ENCODE measurements at regions not wholly inside any gene's neighbourhood (a gene's known extent, or its start where the extent isn't known, plus 50 kb on each side); places are given as distances from the start of the nearest gene placed in this dataset.
"Not testable (repeated sequence)": the region's sequence is repeated elsewhere in the genome, so short reads cannot be mapped to it uniquely, and the experiment has no call there.

DNA sequence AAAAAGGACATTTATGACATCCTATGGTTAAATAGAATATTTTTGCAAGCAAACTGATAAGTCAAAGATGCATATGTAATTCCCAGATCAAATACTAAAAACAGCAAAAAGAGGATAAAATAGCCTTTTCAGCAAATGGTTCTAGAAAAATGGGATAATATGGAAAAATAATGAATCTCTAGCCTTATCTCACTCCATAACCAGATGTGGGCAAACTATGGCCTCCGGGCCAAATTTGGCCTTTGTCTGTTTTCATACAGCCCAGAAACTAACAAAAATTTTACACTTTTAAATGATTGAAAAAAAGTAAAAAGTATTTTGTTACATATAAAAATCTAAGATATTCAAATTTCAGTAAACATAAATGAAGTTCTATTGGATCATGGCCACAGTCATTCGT lies 215.4 kb upstream of the PRSS1 start:
- Mint-ChIP-seq H3K4me1 (peaks cover 20% of the 10 kb centered on the region), H3K4me3 (no peak overlapping the region), H3K9me3 (no peaks in the 10 kb centered on the region), H3K36me3 (ENCODE audit: low read depth) (no peaks in the 10 kb centered on the region), H3K27ac (no peak overlapping the region), H3K27me3 (peaks cover 5% of the 10 kb centered on the region)
- CTCF ChIA-PET: interaction anchor here (0.9 to 3.6 kb wide), 8 partner anchors 8 to 468 kb away, joined by 3 to 23 read pairs (median 5); no protein-coding TSS in a partner anchor
- POLR2A ChIA-PET: interaction anchor here (0.9 to 3.0 kb wide), 4 partner anchors 74 to 277 kb away, joined by 3 to 25 read pairs (median 4); no protein-coding TSS in a partner anchor
- DNase-seq: no peak

DNA sequence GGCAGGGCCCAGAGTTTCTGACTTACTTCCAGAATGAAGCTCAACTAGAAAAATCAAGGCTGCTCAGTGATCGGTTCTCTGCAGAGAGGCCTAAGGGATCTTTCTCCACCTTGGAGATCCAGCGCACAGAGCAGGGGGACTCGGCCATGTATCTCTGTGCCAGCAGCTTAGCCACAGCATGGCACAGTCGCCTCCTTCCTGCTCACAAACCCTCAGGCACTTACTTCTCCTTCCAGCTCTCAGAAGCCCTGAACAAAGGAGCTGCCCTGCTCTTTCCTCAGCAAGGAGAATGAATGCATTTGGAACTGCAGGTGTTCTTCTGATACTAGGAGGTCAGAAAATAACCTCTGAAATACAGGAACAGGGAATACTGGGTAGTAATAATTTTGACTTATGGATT lies 219.7 kb upstream of the PRSS1 start:
- POLR2A ChIA-PET: interaction anchor here (0.9 to 1.6 kb wide), 4 partner anchors 259 to 278 kb away, joined by 3 to 8 read pairs (median 4); no protein-coding TSS in a partner anchor
- peaks cover 15% of the 10 kb centered on the region for H3K27me3 Mint-ChIP-seq
- no peaks in the 10 kb centered on the region for H3K36me3 Mint-ChIP-seq (ENCODE audit: low read depth)
- peaks cover 3% of the 10 kb centered on the region for H3K4me1 Mint-ChIP-seq
- H3K9me3 Mint-ChIP-seq: no peaks in the 10 kb centered on the region
- CTCF ChIA-PET: interaction anchor here (0.8 to 1.8 kb wide), 3 partner anchors 14 to 34 kb away, joined by 3 to 5 read pairs (median 4); no protein-coding TSS in a partner anchor
- H3K4me3 Mint-ChIP-seq: no peak overlapping the region
- H3K27ac Mint-ChIP-seq: no peak overlapping the region
- DNase-seq: no peak

DNA sequence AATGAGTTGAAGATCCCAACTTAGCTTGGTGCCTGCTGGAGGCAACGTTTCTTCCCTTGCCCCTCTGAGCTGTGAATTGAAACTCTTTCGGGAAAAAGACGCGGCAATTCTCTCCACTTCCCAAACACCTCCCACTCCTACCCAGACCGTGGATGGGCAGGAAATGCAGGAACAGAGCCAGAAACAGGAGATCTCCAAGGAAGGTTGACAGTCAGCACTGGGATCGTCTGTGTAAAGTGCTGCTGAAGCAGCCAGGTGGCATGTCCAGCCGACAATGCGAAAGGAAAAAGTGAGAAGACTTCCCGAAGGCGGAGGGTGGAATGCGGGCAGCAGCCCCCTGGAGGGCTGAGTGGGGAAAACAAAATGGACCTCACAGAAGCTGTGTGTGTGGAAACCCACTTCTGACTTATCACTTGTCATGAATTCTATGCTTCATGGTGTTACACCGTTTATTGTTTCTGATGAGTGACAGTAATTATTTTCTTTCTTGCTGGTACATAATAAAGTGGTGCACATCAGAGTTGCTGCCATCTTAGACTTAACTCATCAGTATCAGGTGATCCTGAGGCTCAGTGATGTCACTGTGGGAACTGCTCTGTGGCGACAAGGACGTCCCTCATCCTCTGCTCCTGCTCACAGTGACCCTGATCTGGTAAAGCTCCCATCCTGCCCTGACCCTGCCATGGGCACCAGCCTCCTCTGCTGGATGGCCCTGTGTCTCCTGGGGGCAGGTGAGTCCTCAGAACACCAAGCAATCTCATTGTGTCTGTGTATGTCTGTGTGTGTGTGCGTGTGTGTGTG lies 220.5 kb upstream of the PRSS1 start:
- Mint-ChIP-seq H3K4me1 (peaks cover 3% of the 10 kb centered on the region), H3K4me3 (peak overlapping the region; percentile 32), H3K36me3 (ENCODE audit: low read depth) (no peaks in the 10 kb centered on the region), H3K27ac (no peak overlapping the region), H3K27me3 (peaks cover 15% of the 10 kb centered on the region), H3K9me3 (no peaks in the 10 kb centered on the region)
- ChIA-PET POLR2A (interaction anchor here (0.9 to 1.6 kb wide), 4 partner anchors 260 to 279 kb away, joined by 3 to 8 read pairs (median 4); no protein-coding TSS in a partner anchor), CTCF (interaction anchor here (0.5 to 1.8 kb wide), 4 partner anchors 13 to 852 kb away, joined by 3 to 5 read pairs (median 4); no protein-coding TSS in a partner anchor)
- DNase-seq: no peak

DNA sequence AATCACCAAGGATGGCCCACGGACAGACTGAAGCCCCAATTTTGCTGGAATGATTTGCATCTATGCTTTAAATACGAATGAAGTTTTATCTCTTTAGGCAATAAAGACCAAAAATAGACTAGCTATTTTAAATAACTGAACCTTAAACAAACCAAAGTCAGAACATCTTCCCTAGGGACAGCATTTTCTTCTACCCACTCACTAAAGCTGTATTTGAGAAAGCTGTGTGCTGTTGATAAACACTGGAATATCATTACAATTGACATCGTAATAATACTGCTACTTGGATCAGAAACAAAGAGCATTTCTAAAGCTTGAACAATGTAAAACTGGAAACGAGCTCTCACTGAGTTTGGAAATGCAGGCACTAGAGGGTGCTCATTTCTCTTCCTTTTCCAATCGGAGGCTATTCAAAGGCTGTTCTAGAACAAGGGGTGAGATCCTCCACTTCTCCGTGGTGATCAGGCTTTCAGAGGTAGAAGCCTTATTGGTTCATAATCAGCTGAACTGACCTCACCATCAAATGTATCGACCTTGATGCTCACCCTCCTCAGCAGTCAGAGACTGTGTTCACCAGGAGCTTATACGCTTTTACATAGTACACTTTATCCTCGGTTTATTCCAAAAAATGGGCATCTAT lies 225.3 kb upstream of the PRSS1 start:
- Mint-ChIP-seq H3K36me3 (ENCODE audit: low read depth) (no peaks in the 10 kb centered on the region), H3K9me3 (no peaks in the 10 kb centered on the region), H3K4me3 (no peak overlapping the region), H3K27me3 (peaks cover 10% of the 10 kb centered on the region), H3K27ac (no peak overlapping the region), H3K4me1 (peaks cover 13% of the 10 kb centered on the region)
- DNase-seq: no peak
- ChIA-PET CTCF (interaction anchor here (1.2 to 2.2 kb wide), 8 partner anchors 8 to 479 kb away, joined by 3 to 8 read pairs (median 5); no protein-coding TSS in a partner anchor), POLR2A (interaction anchor here (1.2 kb wide), 1 partner anchor 11 kb away, joined by 3 read pairs; no protein-coding TSS in a partner anchor)

DNA sequence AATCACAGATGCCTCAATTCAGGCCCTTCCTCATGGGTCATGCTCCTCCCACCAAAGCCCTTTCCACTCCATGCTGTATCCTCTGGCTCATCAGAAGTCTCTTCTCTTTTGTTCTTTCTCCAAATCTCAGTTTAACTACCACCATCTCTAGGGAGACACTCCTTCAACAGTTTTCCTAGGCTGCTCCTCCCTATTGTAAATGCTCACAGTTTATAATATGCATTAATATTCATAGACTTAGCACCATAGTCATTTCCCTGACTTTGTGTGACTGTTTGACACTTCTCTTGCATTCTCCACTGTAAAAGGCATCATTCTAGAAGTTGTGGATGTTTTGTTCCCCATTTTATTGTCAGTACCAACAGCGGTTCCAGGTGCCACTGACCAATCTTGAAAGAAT lies 226.5 kb upstream of the PRSS1 start:
- ChIA-PET CTCF (interaction anchor here (0.8 to 1.8 kb wide), 4 partner anchors 25 to 65 kb away, joined by 3 to 5 read pairs (median 4); no protein-coding TSS in a partner anchor), POLR2A (no interaction called here)
- no peaks in the 10 kb centered on the region for H3K9me3 Mint-ChIP-seq
- no peak for DNase-seq
- no peak overlapping the region for H3K27ac Mint-ChIP-seq
- no peaks in the 10 kb centered on the region for H3K36me3 Mint-ChIP-seq (ENCODE audit: low read depth)
- H3K4me1 Mint-ChIP-seq: peaks cover 13% of the 10 kb centered on the region
- peaks cover 10% of the 10 kb centered on the region for H3K27me3 Mint-ChIP-seq
- H3K4me3 Mint-ChIP-seq: no peak overlapping the region

DNA sequence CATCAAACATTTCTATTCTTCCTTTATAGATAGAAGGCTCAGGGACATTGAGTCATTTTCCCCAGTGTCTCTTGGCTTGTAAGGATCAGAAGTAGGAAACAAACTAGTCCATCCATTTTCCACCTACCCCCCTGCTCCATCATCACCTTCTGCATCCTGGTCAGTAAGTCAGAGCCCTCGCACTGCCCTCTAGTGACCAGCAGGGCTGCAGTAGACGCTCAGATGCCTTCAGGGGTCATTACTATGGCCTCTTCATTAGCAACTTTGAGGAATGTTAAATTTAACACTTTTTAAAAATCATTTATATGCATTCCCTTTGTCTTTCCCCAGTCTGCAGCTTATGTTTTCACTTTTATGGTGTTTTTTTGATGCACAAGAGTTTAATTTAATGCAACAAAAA lies 228.4 kb upstream of the PRSS1 start:
- Mint-ChIP-seq H3K4me1 (peaks cover 17% of the 10 kb centered on the region), H3K27me3 (peaks cover 12% of the 10 kb centered on the region)
- H3K4me3 Mint-ChIP-seq; DNase-seq; H3K27ac Mint-ChIP-seq; H3K36me3 Mint-ChIP-seq (ENCODE audit: low read depth); H3K9me3 Mint-ChIP-seq: not testable (repeated sequence)
- ChIA-PET CTCF (interaction anchor here (1.4 to 2.0 kb wide), 3 partner anchors 10 to 23 kb away, joined by 3 to 6 read pairs (median 3); no protein-coding TSS in a partner anchor), POLR2A (interaction anchor here (1.4 kb wide), 1 partner anchor 38 kb away, joined by 3 read pairs; no protein-coding TSS in a partner anchor)

DNA sequence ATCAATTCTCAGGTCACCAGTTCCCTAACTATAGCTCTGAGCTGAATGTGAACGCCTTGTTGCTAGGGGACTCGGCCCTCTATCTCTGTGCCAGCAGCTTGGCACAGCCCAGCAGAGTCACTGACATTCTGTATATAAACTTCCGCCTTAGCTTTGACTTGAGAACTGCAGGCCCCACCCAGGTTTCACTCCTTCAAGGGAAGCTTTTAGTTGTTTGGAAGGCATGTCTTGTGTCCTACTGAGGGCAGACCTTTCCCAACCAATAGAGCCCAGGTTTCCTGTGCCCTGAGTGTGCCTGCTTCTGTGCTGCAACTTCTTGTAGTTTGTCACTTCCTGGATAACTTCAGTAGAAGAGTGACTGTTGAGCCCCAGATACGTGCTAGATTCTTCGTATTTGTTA lies 228.8 kb upstream of the PRSS1 start:
- DNase-seq; H3K9me3 Mint-ChIP-seq; H3K4me3 Mint-ChIP-seq; POLR2A ChIA-PET; H3K36me3 Mint-ChIP-seq (ENCODE audit: low read depth): not testable (repeated sequence)
- peak overlapping the region; percentile 53 for H3K27ac Mint-ChIP-seq
- peaks cover 17% of the 10 kb centered on the region for H3K4me1 Mint-ChIP-seq
- CTCF ChIA-PET: interaction anchor here (1.0 to 2.0 kb wide), 4 partner anchors 9 to 294 kb away, joined by 3 to 6 read pairs (median 4); no protein-coding TSS in a partner anchor
- H3K27me3 Mint-ChIP-seq: peaks cover 12% of the 10 kb centered on the region

DNA sequence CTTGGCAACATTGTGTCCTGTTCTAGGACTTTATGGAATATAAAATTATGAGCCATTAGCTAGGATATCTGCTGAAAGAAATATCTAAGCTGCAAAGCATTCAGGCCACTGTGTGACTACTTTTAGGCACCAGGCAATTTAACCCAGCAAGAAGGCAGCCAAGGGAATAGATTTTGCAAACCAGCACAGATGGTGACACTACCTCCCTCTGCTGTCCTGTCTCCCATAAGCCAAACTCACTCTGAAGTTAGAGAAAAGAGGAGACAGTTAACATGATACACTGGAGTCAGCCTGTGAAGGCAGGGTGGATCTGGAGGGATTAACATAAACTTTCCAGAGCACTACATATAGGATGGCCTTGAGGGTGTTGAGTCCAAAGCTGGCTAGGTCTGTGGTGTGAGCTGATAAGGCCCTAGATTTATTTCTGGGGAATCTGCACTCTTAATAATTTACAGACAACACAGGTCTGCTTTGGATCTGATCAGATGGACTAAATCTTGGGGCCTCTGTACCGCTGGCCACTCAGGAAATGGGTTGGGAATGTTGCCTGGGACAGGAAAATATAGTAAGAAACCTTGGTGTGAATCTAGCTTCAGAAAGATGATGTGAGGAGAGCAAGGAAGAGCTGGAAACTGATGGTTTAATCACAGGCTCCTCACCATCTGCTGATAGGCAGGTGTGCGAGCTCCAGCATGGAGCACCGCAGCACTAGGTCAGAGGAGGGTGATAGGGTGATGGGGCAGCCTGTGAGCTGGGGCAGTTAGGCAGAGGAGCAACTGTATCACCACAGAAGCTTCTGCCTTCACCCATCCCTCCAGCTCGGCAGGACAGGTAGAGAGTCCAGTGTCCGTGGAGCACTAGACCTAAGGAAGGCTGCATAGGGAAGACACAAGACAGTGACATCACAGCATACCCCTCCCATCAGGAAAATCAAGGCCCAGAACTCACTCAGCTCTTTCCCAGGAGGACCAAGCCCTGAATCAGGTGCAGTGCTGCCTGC lies 229.9 kb upstream of the PRSS1 start:
- ChIA-PET CTCF (interaction anchor here (1.0 to 2.0 kb wide), 4 partner anchors 8 to 295 kb away, joined by 3 to 6 read pairs (median 4); no protein-coding TSS in a partner anchor), POLR2A (interaction anchor here (1.0 kb wide), 1 partner anchor 289 kb away, joined by 3 read pairs; no protein-coding TSS in a partner anchor)
- Mint-ChIP-seq H3K36me3 (ENCODE audit: low read depth) (no peaks in the 10 kb centered on the region), H3K4me3 (no peak overlapping the region), H3K4me1 (peaks cover 17% of the 10 kb centered on the region), H3K9me3 (no peaks in the 10 kb centered on the region), H3K27ac (peak overlapping the region; percentile 1), H3K27me3 (peaks cover 6% of the 10 kb centered on the region)
- no peak for DNase-seq

DNA sequence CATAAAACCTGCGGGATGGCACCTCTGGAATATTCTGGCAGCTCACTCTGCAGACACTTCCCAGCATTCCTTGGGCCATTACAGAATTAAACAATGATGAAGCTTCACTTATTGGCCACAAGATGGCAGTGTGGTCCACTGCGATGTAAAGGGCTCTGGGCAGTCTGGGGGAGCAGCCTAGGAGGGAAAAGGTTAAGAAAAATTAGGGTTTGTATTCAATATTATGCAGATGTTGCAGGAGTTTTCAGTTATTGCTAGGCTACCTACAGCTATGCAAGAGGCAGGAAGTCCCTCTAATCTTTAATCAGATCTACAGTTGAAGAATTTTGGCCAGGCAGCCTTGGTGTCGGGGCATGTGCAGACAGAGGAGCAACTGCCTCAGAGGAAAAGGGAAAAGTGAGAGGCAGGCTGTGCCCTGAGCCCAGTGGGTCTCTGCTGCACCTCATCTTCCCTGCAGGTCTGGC lies 233.2 kb upstream of the PRSS1 start:
- H3K4me1 Mint-ChIP-seq: peaks cover 31% of the 10 kb centered on the region
- H3K27ac Mint-ChIP-seq: no peak overlapping the region
- ChIA-PET CTCF (interaction anchor here (0.6 to 3.1 kb wide), 23 partner anchors 9 to 701 kb away, joined by 3 to 20 read pairs (median 5); no protein-coding TSS in a partner anchor), POLR2A (interaction anchor here (1.2 to 1.6 kb wide), 2 partner anchors 19 to 294 kb away, joined by 3 to 4 read pairs; no protein-coding TSS in a partner anchor)
- no peaks in the 10 kb centered on the region for H3K36me3 Mint-ChIP-seq (ENCODE audit: low read depth)
- H3K9me3 Mint-ChIP-seq: no peaks in the 10 kb centered on the region
- H3K4me3 Mint-ChIP-seq: no peak overlapping the region
- peak; percentile 42 for DNase-seq
- H3K27me3 Mint-ChIP-seq: peaks cover 6% of the 10 kb centered on the region

DNA sequence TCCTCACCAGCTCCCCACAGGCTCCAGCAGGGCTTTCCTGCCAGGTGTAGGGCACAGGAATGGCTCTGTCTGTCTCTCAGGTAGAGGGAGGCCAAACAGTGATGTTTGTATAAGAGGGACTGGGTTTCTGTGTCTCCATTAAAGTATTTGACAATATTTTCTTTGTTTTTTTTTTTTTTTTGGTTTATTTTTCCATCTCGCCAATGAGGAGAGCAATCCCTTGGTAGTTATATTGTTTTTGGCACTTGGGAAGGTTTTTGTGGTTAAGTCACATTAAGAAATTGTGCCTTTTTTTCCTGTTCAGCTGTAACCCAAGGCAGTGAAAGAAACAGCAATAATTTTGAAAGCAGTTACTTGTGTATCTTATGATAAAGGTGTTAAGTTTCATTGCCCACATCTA lies 234.6 kb upstream of the PRSS1 start:
- peaks cover 22% of the 10 kb centered on the region for H3K4me1 Mint-ChIP-seq
- H3K27me3 Mint-ChIP-seq; H3K4me3 Mint-ChIP-seq; H3K27ac Mint-ChIP-seq; H3K36me3 Mint-ChIP-seq (ENCODE audit: low read depth); DNase-seq; H3K9me3 Mint-ChIP-seq; POLR2A ChIA-PET: not testable (repeated sequence)
- CTCF ChIA-PET: interaction anchor here (0.7 to 1.7 kb wide), 3 partner anchors 20 to 299 kb away, joined by 3 to 6 read pairs (median 4); no protein-coding TSS in a partner anchor

DNA sequence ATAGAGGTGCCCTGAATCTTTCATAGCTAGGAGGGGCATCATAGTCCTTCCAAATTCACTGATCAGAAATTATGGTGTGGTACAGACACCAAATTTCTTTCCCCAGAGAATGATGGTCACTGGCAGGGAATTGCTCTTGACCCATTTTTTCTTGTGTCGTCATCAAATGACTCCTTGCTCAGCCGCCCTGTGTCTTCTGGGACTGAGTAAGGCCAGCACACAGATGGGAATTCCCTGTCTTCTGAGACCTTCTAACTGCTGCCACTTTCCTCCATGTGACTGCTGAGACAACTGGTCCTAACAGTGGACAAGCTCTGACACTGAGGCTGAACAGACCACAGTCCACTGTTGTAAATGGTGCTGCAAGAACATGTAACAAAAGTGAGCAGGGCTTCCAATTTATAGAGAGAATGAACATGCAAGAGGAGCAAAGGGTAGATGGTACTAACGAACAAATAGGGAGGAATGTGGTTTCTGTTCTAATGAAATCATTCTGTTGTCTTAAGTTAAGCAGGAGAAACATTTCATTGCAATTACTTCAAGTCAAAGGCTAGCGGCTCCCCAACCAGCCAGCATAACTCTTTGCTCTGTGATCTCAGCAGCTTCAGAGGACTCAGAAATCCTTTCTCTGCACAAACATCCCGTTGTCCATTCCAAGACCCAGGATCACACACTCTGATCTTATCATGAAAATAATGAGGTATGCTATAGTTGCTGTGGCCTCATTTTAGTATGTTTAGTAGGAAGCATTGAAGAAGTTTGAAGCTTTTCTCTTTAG lies 235.9 kb upstream of the PRSS1 start:
- no peak overlapping the region for H3K27ac Mint-ChIP-seq
- no peak for DNase-seq
- H3K4me3 Mint-ChIP-seq: no peak overlapping the region
- H3K4me1 Mint-ChIP-seq: peaks cover 22% of the 10 kb centered on the region
- no peaks in the 10 kb centered on the region for H3K36me3 Mint-ChIP-seq (ENCODE audit: low read depth)
- ChIA-PET CTCF (interaction anchor here (0.8 to 1.6 kb wide), 4 partner anchors 12 to 74 kb away, joined by 3 to 6 read pairs (median 4); no protein-coding TSS in a partner anchor), POLR2A (no interaction called here)
- no peaks in the 10 kb centered on the region for H3K9me3 Mint-ChIP-seq
- H3K27me3 Mint-ChIP-seq: peaks cover 6% of the 10 kb centered on the region

Measured in activated CD4-positive, alpha-beta memory T cell treated with anti-CD3 and anti-CD28 coated beads, Interleukin-2, amount 10 ng/mL, durations not matched to agents 7 days and 5 days (primary cell).